Fibroblast of lung (primary cell): ENCODE measurements at regions not wholly inside any gene's neighbourhood (a gene's known extent, or its start where the extent isn't known, plus 50 kb on each side); places are given as distances from the start of the nearest gene placed in this dataset.

Source experiments
- DNase-seq, 2 donors: peaks; one replicate each; pipeline versions ENCODE4 v3.0.0 to v3.0.0-alpha.2; 2010; ENCODE audit warnings: low read depth in 2 of 2
- H2AFZ ChIP-seq: 2 replicates; pipeline ENCODE4 v1.5.1; 2012; ENCODE audit warnings: low read length, control low read depth, inconsistent platforms
- H3K27ac ChIP-seq: 2 replicates; pipeline ENCODE4 v1.5.1; 2011; ENCODE audit warnings: low read length, control low read depth; ENCODE audit not compliant: insufficient read depth
- H3K27me3 ChIP-seq: 2 replicates; pipeline ENCODE4 v1.5.1; 2011; ENCODE audit warnings: mild to moderate bottlenecking, low read length; ENCODE audit not compliant: control insufficient read depth, insufficient read depth
- H3K36me3 ChIP-seq: 2 replicates; pipeline ENCODE4 v1.5.1; 2011; ENCODE audit warnings: low read length; ENCODE audit not compliant: control insufficient read depth, insufficient read depth
- H3K4me1 ChIP-seq: 2 replicates; pipeline ENCODE4 v1.5.1; 2011; ENCODE audit warnings: low read length; ENCODE audit not compliant: control insufficient read depth, insufficient read depth; ENCODE audit errors: extremely low read depth
- H3K4me2 ChIP-seq: 2 replicates; pipeline ENCODE4 v1.5.1; 2011; ENCODE audit warnings: low read length, control low read depth; ENCODE audit not compliant: insufficient read depth; ENCODE audit errors: extremely low read depth
- H3K4me3 ChIP-seq, 4 experiments: fragments of 200-600 bp in 1 of 4; sonication (generic) in 1 of 4; replicated peaks in 1 of 4; 2 replicates each; pipeline ENCODE4 v1.5.1; 2011 to 2016; ENCODE audit warnings: low read length in 4 of 4, low read depth in 3 of 4, mild to moderate bottlenecking in 3 of 4, control low read depth in 2 of 4, inconsistent platforms in 1 of 4, mixed read lengths in 1 of 4; ENCODE audit not compliant: insufficient read depth in 1 of 4; ENCODE audit errors: control extremely low read depth in 1 of 4
- H3K79me2 ChIP-seq: 2 replicates; pipeline ENCODE4 v1.5.1; 2012; ENCODE audit warnings: mild to moderate bottlenecking, low read length, inconsistent platforms; ENCODE audit not compliant: control insufficient read depth, insufficient read depth
- H3K9ac ChIP-seq: 2 replicates; pipeline ENCODE4 v1.5.1; 2011; ENCODE audit warnings: mild to moderate bottlenecking, low read length, control low read depth; ENCODE audit not compliant: insufficient read depth
- H3K9me3 ChIP-seq: 2 replicates; pipeline ENCODE4 v1.5.1; 2012; ENCODE audit warnings: low read depth, low read length; ENCODE audit not compliant: control insufficient read depth, insufficient read depth
- H4K20me1 ChIP-seq: 2 replicates; pipeline ENCODE4 v1.5.1; 2011; ENCODE audit warnings: low read length; ENCODE audit not compliant: control insufficient read depth, insufficient read depth; ENCODE audit errors: extremely low read depth
- EZH2 ChIP-seq: IDR thresholded peaks from 2 replicates; pipeline ENCODE4 v1.5.1; 2012; ENCODE audit warnings: low read length, control low read depth, mild to moderate bottlenecking; ENCODE audit errors: missing control alignments
- TF ChIP-seq, protein P1 (sequence below), 2 donors: IDR thresholded peaks in 1 of 2; conservative IDR thresholded peaks in 1 of 2; 1 replicate in 1 of 2; 2 replicates in 1 of 2; pipeline ENCODE4 v1.5.1; 2011 to 2012; ENCODE audit warnings: low read length in 2 of 2, control low read depth in 1 of 2, inconsistent platforms in 1 of 2, low read depth in 1 of 2, mild to moderate bottlenecking in 1 of 2

DNA sequence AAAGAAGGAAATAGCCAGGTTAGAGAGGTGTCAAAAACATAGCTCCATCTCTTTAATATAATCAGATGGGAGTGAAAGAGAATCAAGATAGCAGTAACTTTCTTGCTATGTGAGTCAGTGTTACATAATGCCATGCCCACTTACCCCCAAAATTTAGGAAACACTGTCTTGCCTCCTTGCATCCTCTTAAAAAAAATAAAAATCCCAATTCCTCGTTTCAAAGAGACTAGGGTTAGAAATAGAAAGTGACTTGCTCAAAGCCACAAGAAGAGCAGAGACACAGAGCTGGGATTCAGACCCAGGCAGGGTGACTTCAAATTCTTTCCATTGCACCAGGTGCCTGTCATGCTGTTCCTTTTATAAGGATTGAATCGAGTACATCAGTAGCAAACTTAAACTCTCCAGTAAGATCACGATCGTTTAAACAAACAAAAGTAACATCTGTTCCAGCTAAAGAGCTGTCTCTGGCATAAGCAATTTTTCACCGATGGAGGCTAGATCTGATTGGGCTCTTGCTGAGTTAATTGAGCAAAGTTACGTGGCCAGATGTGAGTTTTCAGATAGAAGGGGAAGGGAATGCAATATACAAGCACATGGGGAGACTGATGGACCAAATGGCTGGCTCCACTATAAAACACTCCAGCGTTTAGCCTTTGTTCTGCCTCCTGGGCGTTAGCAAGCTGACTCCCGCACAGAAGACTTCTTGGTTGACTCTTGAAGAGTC, 176.9 kb downstream of the PALM2AKAP2 start:
- Histone ChIP-seq H3K4me1 (peaks cover 8% of the 10 kb centered on the region), H3K27me3 (no peaks in the 10 kb centered on the region), H4K20me1 (no peaks in the 10 kb centered on the region), H3K79me2 (no peaks in the 10 kb centered on the region), H3K9me3 (no peaks in the 10 kb centered on the region), H3K9ac (no peak overlapping the region), H2AFZ (peak overlapping the region; percentile 27), H3K4me2 (peak overlapping the region; percentile 74), H3K27ac (no peak overlapping the region), H3K36me3 (no peaks in the 10 kb centered on the region), H3K4me3 (peak overlapping the region in 1 of 4 experiments; percentile 9)
- TF ChIP-seq, protein P1, sequence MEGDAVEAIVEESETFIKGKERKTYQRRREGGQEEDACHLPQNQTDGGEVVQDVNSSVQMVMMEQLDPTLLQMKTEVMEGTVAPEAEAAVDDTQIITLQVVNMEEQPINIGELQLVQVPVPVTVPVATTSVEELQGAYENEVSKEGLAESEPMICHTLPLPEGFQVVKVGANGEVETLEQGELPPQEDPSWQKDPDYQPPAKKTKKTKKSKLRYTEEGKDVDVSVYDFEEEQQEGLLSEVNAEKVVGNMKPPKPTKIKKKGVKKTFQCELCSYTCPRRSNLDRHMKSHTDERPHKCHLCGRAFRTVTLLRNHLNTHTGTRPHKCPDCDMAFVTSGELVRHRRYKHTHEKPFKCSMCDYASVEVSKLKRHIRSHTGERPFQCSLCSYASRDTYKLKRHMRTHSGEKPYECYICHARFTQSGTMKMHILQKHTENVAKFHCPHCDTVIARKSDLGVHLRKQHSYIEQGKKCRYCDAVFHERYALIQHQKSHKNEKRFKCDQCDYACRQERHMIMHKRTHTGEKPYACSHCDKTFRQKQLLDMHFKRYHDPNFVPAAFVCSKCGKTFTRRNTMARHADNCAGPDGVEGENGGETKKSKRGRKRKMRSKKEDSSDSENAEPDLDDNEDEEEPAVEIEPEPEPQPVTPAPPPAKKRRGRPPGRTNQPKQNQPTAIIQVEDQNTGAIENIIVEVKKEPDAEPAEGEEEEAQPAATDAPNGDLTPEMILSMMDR (conservative IDR thresholded peaks at IDR 0.05 in 1 of 2, IDR thresholded peaks at IDR 0.05 in 1 of 2; ENCODE audit: low read depth in 1 of 2, low read length in 2 of 2) = no peak
- no peak for TF ChIP-seq EZH2
- peak; percentile 27 to 74 for DNase-seq

DNA sequence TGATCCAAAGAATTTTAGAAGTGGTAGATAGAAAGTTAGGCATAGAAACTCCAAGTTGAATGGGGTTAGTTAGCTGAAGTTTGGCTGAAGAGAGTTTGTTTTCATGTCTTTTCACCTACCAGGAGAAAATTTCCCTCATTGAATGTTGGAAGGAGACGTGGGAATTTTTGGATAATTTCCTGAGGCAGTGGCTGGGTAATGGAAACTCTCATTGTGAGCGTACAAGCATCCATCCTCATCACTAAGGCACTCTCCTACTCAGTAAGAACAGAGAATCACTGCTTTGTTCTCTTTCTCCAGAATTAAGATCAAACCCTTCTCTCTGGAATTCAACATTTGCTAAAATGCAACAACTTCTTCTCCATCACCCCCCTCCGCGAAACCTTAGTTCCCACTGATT, 179.7 kb downstream of the PALM2AKAP2 start:
- Histone ChIP-seq H4K20me1 (no peaks in the 10 kb centered on the region), H3K27ac (no peak overlapping the region), H3K79me2 (no peaks in the 10 kb centered on the region), H3K4me1 (peaks cover 8% of the 10 kb centered on the region), H3K9me3 (no peaks in the 10 kb centered on the region), H3K4me2 (no peak overlapping the region), H3K36me3 (no peaks in the 10 kb centered on the region), H3K4me3 (no peak overlapping the region), H2AFZ (no peak overlapping the region), H3K27me3 (no peaks in the 10 kb centered on the region), H3K9ac (no peak overlapping the region)
- TF ChIP-seq EZH2 = no peak
- TF ChIP-seq, protein P1 (conservative IDR thresholded peaks at IDR 0.05 in 1 of 2, IDR thresholded peaks at IDR 0.05 in 1 of 2; ENCODE audit: low read depth in 1 of 2, low read length in 2 of 2) = no peak
- no peak for DNase-seq

DNA sequence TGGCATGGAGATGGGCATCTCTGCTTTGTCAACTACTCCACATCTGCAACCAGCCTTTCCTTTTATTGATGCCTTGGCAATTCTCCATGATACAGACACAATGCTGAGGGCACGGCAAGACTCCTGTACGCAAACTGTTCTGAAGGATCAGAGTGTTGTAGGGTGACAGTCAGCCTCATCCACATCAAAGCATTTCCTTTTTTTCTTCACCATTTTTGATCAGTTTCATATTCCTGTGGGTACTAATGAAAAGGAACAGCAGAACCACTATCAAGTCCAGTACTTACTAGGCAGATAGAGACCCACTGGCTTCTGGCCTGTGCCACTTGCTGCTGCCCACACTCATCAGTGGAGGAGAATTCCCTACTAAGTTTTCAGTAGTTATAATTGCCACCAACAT, 181.6 kb downstream of the PALM2AKAP2 start:
- H3K27me3 ChIP-seq = no peaks in the 10 kb centered on the region
- TF ChIP-seq, protein P1 (conservative IDR thresholded peaks at IDR 0.05 in 1 of 2, IDR thresholded peaks at IDR 0.05 in 1 of 2; ENCODE audit: low read depth in 1 of 2, low read length in 2 of 2) = no peak
- no peak for TF ChIP-seq EZH2

More for the DNA sequence above, 181.6 kb downstream of the PALM2AKAP2 start:
- no peaks in the 10 kb centered on the region for H3K36me3 ChIP-seq
- H3K79me2 ChIP-seq = no peaks in the 10 kb centered on the region
- H3K4me2 ChIP-seq = no peak overlapping the region
- H3K4me1 ChIP-seq = peaks cover 7% of the 10 kb centered on the region
- no peaks in the 10 kb centered on the region for H4K20me1 ChIP-seq
- no peaks in the 10 kb centered on the region for H3K9me3 ChIP-seq
- H3K27ac ChIP-seq = no peak overlapping the region
- no peak overlapping the region for H3K4me3 ChIP-seq
- DNase-seq = no peak
- H2AFZ ChIP-seq = no peak overlapping the region
- no peak overlapping the region for H3K9ac ChIP-seq
